ENCODE measurements at regions not wholly inside any gene's neighbourhood (a gene's known extent, or its start where the extent isn't known, plus 50 kb on each side); places are given as distances from the start of the nearest gene placed in this dataset.
"Not testable (repeated sequence)": the region's sequence is repeated elsewhere in the genome, so short reads cannot be mapped to it uniquely, and the experiment has no call there.

- DNase-seq, result not testable (repeated sequence)
These were observed 51.2 kb upstream of the MB21D2 start for GRCh38 chr3:192968901-192969300.

DNA sequence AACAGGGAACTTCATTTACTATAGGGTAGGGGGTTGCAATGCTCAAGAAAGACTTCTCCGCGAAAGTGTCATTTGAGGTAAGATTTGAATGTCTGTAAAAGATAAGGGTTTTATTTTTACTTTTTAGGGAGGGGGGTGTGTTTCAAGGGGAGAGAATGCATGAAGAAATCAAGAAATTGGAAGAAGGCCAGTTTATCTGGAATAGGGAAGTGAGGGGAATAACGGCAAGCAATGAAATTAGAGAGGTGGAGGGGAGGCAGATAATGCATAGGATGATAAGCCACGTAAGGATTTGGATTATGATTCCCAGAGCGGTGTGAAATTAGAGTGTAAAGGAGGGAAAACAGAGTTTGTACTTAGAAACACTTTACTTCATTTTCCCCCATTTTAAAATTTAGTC lies 63.0 kb upstream of the MB21D2 start:
- DNase-seq, result no peak

GRCh38 chr3:192986379-192986778 lies 68.7 kb upstream of the MB21D2 start:
- no peak for DNase-seq

- DNase-seq, result no peak
These were observed 73.7 kb upstream of the MB21D2 start for GRCh38 chr3:192991356-192991755.

DNA sequence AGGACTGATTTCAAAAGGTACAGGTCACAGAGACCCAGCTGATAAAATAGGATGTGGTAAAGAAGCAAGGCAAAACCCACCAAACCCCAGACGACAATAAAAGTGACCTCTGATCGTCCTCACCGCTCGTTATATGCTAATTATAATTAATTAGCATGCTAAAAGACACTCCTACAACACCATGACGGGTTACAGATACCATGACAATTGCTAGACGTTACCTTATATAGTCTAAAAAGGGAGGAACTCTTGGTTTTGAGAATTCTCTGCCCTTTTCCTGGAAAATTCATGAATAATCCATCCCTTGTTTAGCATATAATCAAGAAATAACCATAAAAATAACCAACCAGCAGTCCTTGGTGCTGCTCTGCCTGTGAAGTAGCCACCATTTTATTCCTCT lies 74.7 kb upstream of the MB21D2 start:
- DNase-seq, result no peak

DNA sequence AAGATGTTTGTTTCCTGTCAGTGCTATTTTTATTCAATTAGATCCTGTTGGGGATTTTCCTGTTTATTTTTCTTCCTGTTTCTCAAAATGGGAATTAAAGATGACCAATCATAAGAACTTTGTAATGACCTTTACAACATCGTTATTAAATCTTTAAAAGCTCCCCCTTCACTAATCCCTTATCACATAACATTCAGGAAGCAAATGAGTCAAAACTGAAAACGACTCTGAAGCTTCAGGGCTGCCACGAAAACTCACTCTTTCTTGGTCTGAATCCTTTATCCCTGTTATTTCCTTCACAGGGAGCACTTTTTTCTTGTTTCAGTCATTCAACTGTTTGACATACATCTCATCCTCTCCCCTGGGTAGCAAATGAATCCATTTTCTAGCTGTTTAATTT lies 75.8 kb upstream of the MB21D2 start:
- no peak for DNase-seq

- not testable (repeated sequence) for DNase-seq
These were observed 83.5 kb upstream of the MB21D2 start for GRCh38 chr3:193001113-193001512.

GRCh38 chr3:193003624-193004023 lies 86.0 kb upstream of the MB21D2 start:
- DNase-seq, result not testable (repeated sequence)

- no peak for DNase-seq
These were observed 91.0 kb upstream of the MB21D2 start for GRCh38 chr3:193008654-193009053.

GRCh38 chr3:193010191-193010590 lies 92.5 kb upstream of the MB21D2 start:
- peak in 1 of 2 experiments; percentile 30 for DNase-seq

GRCh38 chr3:193011958-193012357 lies 94.3 kb upstream of the MB21D2 start:
- DNase-seq, result no peak

DNA sequence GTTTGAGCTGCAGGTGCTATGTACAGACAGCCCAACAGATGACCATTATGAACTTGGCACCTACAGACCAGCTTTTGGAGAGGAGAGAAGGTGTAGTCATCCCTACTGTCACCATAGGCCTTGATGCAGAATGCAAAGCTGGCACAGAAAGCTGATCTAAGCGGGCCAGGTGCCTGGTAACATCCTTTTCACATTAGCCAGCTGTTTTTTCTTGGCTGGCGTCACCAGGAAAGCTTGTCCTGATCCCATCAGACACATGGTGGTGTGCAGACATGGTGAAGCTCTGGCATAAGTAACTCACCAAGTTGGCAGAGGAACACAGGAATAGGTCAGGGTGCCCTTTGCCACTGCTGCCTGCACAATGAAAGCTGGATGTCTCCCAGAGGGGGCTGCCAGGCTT lies 97.2 kb upstream of the MB21D2 start:
- DNase-seq, result peak; percentile 26 to 62

- peak; percentile 62 to 88 for DNase-seq
These were observed 98.8 kb upstream of the MB21D2 start for GRCh38 chr3:193016437-193016901.

DNA sequence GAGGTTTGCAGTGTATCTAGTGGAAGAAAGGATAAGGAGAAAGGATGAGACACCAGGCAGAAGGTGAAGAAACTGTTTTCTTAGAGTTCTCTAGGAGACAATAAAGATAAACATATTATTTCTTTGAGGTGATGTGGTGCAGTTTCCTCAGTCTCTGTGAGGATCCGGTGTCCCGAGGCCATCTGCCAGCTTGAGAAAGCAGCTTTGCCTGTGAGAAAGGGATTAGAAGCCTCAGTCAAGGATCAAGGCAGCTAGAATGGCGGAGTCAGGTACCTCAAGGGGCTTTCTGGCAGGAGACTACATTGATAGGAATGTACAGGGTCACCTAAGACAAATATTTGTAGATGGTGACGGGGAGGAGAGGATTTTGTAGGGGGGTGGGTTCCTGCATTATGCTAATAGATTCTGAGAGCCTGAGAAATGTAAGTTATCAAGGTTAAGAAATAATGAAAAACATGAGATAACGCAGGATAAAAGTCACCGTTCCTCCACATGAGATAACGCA lies 103.9 kb upstream of the MB21D2 start:
- DNase-seq, result no peak

- no peak for DNase-seq
These were observed 105.6 kb upstream of the MB21D2 start for GRCh38 chr3:193023218-193023617.

GRCh38 chr3:193028258-193028657 lies 110.6 kb upstream of the MB21D2 start:
- no peak for DNase-seq

DNA sequence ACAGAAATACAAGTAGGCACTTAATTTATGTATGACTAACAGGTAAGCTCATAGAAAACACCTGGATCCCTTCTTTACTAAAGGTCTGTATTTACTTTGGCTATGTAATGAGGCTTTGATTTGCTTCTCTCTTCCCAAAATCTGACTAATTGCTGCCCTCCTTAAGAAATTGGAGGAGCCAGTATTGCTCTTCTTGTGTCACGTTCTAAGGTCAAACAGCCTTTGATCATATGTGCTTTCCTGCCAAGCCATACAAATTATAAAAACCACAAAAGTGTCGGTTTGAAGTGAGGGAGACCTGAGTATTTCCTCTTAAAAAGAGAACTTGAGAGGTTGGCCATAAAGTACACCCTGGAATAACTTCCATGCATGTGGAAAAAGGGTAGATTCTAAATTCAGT lies 112.1 kb upstream of the MB21D2 start:
- DNase-seq, result no peak

DNA sequence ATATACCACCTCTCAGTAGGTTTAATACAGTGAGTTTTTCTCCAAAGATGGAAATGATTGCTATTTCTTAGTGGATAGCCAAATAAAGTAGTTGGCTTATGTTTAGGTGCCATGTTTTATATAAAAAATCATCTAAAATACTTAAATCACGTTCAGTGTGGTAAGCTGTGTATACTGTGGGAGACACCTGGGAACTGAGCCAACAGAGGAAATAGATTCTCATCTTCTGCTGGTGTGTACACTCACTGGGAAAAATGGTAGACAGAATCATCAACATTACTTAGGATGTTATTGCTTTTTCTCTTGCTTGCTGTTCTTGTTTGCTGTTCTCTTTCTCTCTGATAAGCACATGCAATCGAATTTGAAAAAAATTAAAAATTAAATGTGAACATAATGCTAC lies 112.6 kb upstream of the MB21D2 start:
- DNase-seq, result peak; percentile 69 to 83

DNA sequence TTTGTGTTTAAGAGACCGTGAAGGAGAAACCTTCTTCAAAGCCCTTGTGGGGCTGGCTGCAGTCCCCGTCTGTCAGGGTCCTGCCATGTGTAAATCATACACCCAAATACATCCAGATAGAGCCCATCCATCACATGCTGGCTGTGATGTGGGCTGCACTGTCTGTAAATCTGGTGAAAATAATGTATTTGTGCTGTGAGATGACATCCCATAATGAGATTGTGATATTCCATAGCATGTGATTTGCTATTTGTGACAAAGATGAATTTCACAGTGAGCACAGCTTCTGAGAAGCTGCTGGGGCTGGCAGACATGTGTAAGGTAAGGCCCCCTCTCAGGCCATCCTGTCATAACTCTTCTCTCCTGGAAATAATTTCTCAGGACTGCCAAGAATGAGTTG lies 114.3 kb upstream of the MB21D2 start:
- DNase-seq, result no peak

- DNase-seq, result no peak
These were observed 115.6 kb upstream of the MB21D2 start for GRCh38 chr3:193033226-193033780.

GRCh38 chr3:193037828-193038227 lies 120.2 kb upstream of the MB21D2 start:
- DNase-seq, result not testable (repeated sequence)

DNA sequence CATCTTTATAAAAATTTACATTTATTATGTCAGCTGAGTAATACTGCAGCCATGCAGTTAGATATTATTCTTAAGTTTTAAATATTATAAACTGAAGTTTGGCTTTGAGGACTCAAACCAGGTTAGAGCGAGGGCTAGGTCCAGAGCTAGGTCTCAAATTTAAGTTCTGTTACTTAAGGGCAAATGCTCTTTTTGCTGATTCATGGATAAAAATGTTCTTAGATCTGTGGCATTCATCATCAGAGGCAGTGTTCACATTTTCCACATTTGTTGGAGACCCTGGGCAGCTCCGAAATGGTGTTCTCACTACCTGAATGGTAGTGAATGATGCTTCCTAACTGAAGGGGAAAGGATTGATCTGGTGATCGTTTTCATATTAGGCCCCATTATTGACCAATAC lies 121.4 kb upstream of the MB21D2 start:
- DNase-seq, result no peak

DNA sequence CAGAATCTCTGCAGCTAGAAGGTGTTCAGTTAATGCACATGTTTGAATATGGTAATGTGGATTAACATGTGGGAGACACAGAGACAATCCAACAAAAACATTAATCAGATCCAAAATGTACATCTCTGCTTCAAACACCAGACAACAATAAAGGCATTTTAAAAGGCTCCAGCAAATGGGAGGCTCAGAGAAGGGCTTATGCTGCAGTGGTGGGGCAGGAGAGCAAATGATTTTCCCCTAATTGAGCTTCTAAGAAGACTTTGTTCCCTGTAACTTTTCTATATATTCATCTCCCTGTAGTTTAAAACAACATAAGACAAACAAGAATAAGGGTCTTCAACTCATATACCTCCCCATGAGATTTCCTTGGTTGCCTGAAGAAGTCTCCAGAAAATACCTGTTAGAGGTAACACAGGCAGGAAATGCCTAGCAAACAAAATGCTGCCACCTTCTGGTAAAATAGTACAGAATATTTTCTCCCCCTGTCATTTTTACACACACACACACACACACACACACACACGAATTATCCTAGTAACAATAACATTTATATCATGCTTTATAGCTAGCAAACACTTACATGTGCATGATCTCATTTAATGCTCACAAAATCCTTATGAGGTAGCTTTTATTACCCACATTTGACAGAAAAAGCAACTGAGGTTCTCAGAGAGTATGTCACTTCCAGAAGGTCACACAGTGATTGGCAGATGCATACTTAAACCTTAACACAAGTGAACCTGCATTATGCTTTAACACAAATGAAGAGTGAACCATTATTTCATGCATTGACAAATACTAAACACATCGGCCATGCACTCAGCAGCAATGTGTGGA lies 123.4 kb upstream of the MB21D2 start:
- DNase-seq, result peak; percentile 77 to 83

GRCh38 chr3:193046371-193046770 lies 128.7 kb upstream of the MB21D2 start:
- DNase-seq, result no peak
